Kidney (tissue), 13 donors: ENCODE measurements at regions not wholly inside any gene's neighbourhood (a gene's known extent, or its start where the extent isn't known, plus 50 kb on each side); places are given as distances from the start of the nearest gene placed in this dataset.

Experiments
- DNase-seq, 5 donors: peaks; one replicate each; pipeline ENCODE4 v3.0.0-alpha.2; 2013 to 2020
- FAIRE-seq: peaks from 2 replicates; lab custom pipeline; 2012; peaks lifted over from hg19 to GRCh38; lab: Jason Lieb, UNC
- H3K27ac ChIP-seq, 2 donors: one replicate each; pipeline ENCODE4 v1.7.0; 2013; ENCODE audit warnings: low read depth in 2 of 2, low read length in 2 of 2, inconsistent platforms in 1 of 2
- H3K27me3 ChIP-seq: one replicate; pipeline ENCODE4 v1.7.1; 2013; ENCODE audit warnings: low read length, inconsistent platforms; ENCODE audit not compliant: control insufficient read depth, insufficient read depth
- H3K36me3 ChIP-seq, 3 donors: one replicate each; pipeline versions ENCODE4 v1.7.0 to v1.7.1; 2013; ENCODE audit warnings: low read length in 3 of 3, control low read depth in 1 of 3, inconsistent platforms in 1 of 3; ENCODE audit not compliant: insufficient read depth in 3 of 3, control insufficient read depth in 2 of 3
- H3K4me1 ChIP-seq, 3 donors: one replicate each; pipeline versions ENCODE4 v1.7.0 to v1.7.1; 2013; ENCODE audit warnings: low read length in 3 of 3, inconsistent platforms in 1 of 3, low read depth in 1 of 3; ENCODE audit not compliant: control insufficient read depth in 2 of 3, insufficient read depth in 2 of 3
- H3K4me3 ChIP-seq, 3 donors: one replicate each; pipeline versions ENCODE4 v1.7.0 to v1.8.1; 2013; ENCODE audit warnings: low read length in 3 of 3, control low read depth in 1 of 3, inconsistent platforms in 1 of 3
- H3K9ac ChIP-seq, 3 donors: one replicate each; pipeline versions ENCODE4 v1.7.0 to v1.7.1; 2013; ENCODE audit warnings: low read length in 3 of 3, control low read depth in 1 of 3, inconsistent platforms in 1 of 3
- H3K9me3 ChIP-seq, 3 donors: one replicate each; pipeline versions ENCODE4 v1.7.0 to v1.7.1; 2013; ENCODE audit warnings: low read length in 3 of 3, control low read depth in 1 of 3, inconsistent platforms in 1 of 3; ENCODE audit not compliant: control insufficient read depth in 2 of 3, insufficient read depth in 1 of 3
- intact Hi-C: fragments of 100-400 bp; cut with DNase I; formaldehyde crosslinking; loops from one replicate; pipeline ENCODE4 v1.11.1; 2022
- TF ChIP-seq, protein P1 (sequence below): IDR thresholded peaks from 3 replicates; pipeline ENCODE4 v1.5.1; 2012; ENCODE audit warnings: mild to moderate bottlenecking, moderate library complexity, borderline replicate concordance; ENCODE audit not compliant: insufficient read depth; ENCODE audit errors: extremely low read depth
- donor health status: control.
- donor health status: control.
- donor health status: control.
- donor health status: control.
- donor health status: control.
- donor health status: DM: yes; HTN: yes; CAD: no.
- donor health status: Normal renal cell carcinoma (clear cell type).

DNA sequence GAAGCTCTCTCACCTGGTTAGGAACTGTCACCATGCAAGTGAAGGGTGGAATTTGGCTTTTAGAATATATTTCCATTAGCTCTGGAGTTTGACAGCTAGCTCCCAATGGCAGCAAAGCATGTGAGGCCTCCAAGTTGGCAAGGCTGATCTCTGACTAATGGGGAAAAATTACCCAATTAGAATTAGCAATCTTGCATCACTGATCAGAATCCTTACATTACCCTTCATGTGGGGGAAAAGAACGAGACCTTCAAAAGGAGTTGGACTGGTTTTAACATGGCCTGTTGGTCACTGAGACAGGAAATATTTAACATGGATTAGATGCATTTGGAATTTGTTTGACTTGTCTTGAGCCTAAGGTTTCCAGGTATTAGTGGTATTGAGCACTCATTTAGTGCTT lies 192.3 kb upstream of the GDNF start:
- Histone ChIP-seq H3K27me3 (no peaks in the 10 kb centered on the region), H3K9me3 (no peaks in the 10 kb centered on the region), H3K9ac (no peak overlapping the region), H3K36me3 (no peaks in the 10 kb centered on the region), H3K27ac (no peak overlapping the region), H3K4me3 (no peak overlapping the region), H3K4me1 (no peaks in the 10 kb centered on the region)
- TF ChIP-seq, protein P1, sequence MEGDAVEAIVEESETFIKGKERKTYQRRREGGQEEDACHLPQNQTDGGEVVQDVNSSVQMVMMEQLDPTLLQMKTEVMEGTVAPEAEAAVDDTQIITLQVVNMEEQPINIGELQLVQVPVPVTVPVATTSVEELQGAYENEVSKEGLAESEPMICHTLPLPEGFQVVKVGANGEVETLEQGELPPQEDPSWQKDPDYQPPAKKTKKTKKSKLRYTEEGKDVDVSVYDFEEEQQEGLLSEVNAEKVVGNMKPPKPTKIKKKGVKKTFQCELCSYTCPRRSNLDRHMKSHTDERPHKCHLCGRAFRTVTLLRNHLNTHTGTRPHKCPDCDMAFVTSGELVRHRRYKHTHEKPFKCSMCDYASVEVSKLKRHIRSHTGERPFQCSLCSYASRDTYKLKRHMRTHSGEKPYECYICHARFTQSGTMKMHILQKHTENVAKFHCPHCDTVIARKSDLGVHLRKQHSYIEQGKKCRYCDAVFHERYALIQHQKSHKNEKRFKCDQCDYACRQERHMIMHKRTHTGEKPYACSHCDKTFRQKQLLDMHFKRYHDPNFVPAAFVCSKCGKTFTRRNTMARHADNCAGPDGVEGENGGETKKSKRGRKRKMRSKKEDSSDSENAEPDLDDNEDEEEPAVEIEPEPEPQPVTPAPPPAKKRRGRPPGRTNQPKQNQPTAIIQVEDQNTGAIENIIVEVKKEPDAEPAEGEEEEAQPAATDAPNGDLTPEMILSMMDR = no peak
- intact Hi-C loops = no loop called here
- FAIRE-seq = no peak
- DNase-seq = peak in 1 of 5 donors; percentile 12

DNA sequence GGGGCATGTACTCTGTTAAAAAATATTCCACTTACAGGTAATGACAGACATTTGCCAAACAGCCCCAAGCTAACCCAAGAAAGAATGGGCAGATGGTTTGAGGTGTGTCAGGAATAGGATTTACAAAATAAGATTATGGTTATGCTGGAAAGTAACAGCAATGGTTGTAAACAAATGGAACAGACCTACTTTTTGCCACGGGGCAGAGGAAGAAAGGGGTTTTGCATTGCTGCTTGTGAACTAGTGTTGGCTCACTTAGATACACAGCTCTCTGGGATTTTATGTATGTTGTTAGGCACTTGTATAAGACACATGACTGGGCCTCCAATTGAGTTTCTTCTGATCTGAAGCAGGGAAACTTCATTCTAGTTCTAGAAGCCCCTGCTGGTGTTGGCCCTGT lies 191.5 kb upstream of the GDNF start:
- Histone ChIP-seq H3K9ac (no peak overlapping the region), H3K27ac (no peak overlapping the region), H3K36me3 (no peaks in the 10 kb centered on the region), H3K4me3 (no peak overlapping the region), H3K9me3 (no peaks in the 10 kb centered on the region), H3K27me3 (no peaks in the 10 kb centered on the region), H3K4me1 (no peaks in the 10 kb centered on the region)
- DNase-seq (no peak), FAIRE-seq (no peak)
- TF ChIP-seq, protein P1 = no peak
- intact Hi-C loops = no loop called here

DNA sequence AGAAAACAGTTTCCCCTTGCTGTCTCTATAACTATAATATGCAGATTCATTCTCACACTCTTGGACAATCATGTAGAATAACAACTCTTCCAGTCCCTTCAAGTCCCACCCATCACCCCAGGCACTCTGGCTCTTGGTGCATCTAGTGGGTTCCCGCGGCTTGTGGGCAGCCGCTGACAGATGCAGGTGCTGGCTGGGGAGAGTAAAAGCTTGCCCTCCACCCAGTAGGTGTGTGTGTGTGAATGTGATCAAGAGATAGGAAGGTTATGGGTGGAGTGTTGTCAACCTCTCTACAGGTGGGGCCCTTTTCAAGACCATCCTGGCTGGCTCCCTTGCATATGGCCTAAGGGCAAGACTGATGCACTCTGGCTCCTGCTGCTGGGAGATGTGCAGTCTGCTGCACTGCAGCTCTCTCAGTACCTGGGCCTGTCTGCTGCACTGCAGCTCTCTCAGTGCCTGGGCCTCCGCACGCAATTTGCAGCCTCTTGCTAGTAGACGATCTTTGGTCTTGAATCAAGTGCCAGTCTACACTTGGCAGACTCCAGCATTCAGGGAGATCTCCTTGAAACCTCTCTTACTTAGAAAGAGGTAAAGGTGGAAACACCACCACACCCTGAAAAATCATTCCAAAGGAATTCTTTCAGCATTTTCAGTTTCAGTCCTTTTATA lies 189.7 kb upstream of the GDNF start:
- H3K27me3 ChIP-seq = no peaks in the 10 kb centered on the region
- intact Hi-C loops = no loop called here
- no peak overlapping the region for H3K9ac ChIP-seq
- no peak overlapping the region for H3K27ac ChIP-seq
- TF ChIP-seq, protein P1 = no peak
- no peaks in the 10 kb centered on the region for H3K36me3 ChIP-seq
- FAIRE-seq (no peak), DNase-seq (no peak)
- H3K4me3 ChIP-seq = no peak overlapping the region
- H3K4me1 ChIP-seq = no peaks in the 10 kb centered on the region
- H3K9me3 ChIP-seq = no peaks in the 10 kb centered on the region

DNA sequence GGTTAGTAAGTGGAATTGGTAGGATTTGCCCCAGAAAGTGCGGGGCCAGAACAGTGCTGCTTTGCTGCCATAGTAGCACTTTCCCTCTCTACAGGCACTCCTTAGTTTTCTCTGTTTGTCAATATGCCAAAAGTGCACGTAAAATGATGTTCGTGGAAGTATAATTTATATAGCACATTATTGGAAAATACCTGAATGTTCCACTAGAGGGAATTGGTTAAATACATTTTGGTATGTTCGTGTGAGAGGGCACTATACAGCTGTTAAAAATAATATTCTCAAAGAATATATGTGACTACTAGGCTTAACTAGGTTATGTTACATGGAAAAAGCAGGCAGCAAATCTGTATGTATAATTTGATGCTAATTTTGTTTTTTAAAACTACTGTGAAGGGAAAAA lies 184.0 kb upstream of the GDNF start:
- no peaks in the 10 kb centered on the region for H3K36me3 ChIP-seq
- no peak overlapping the region for H3K9ac ChIP-seq
- H3K27ac ChIP-seq = no peak overlapping the region
- no peak for DNase-seq
- TF ChIP-seq, protein P1 = no peak
- no peaks in the 10 kb centered on the region for H3K4me1 ChIP-seq
- no peaks in the 10 kb centered on the region for H3K9me3 ChIP-seq
- intact Hi-C loops = no loop called here
- H3K4me3 ChIP-seq = no peak overlapping the region
- FAIRE-seq = no peak
- no peaks in the 10 kb centered on the region for H3K27me3 ChIP-seq
